D721Med (cell line): ENCODE measurements at regions not wholly inside any gene's neighbourhood (a gene's known extent, or its start where the extent isn't known, plus 50 kb on each side); places are given as distances from the start of the nearest gene placed in this dataset.

ENCODE experiments used
- DNase-seq: peaks from one replicate; pipeline ENCODE4 v3.0.0; 2011; ENCODE audit warnings: low spot score; ENCODE audit not compliant: insufficient read length
- FAIRE-seq: peaks from 2 replicates; lab custom pipeline; 2011; peaks lifted over from hg19 to GRCh38; lab: Jason Lieb, UNC
- TF ChIP-seq, protein P1 (sequence below): IDR thresholded peaks from 2 replicates; pipeline ENCODE4 v1.5.1; 2012; ENCODE audit warnings: mild to moderate bottlenecking, control low read depth; ENCODE audit not compliant: insufficient read depth; ENCODE audit errors: missing control alignments

DNA sequence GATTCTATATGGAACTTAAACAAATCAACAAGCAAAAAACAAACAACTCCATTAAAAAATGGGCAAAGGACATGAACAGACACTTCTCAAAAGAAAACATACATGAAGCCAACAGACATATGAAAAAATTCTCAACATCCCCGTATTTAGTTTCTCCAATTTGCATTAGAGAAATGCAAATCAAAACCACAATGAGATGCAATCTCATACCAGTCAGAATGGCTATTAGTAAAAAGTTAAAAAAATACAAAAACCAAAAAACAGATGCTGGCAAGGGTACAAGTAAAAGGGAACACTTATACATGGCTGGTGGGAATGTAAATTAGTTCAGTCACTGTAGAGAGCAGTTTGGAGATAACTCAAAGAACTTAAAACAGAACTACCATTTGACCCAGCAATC is 342.1 kb upstream of the NUDT12 start:
- FAIRE-seq (no peak), DNase-seq (no peak)
- TF ChIP-seq, protein P1, sequence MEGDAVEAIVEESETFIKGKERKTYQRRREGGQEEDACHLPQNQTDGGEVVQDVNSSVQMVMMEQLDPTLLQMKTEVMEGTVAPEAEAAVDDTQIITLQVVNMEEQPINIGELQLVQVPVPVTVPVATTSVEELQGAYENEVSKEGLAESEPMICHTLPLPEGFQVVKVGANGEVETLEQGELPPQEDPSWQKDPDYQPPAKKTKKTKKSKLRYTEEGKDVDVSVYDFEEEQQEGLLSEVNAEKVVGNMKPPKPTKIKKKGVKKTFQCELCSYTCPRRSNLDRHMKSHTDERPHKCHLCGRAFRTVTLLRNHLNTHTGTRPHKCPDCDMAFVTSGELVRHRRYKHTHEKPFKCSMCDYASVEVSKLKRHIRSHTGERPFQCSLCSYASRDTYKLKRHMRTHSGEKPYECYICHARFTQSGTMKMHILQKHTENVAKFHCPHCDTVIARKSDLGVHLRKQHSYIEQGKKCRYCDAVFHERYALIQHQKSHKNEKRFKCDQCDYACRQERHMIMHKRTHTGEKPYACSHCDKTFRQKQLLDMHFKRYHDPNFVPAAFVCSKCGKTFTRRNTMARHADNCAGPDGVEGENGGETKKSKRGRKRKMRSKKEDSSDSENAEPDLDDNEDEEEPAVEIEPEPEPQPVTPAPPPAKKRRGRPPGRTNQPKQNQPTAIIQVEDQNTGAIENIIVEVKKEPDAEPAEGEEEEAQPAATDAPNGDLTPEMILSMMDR, result no peak

- DNase-seq, result no peak
- TF ChIP-seq, protein P1, result no peak
- no peak for FAIRE-seq
Observed at GRCh38 chr5:103902893-103903292, 340.3 kb upstream of the NUDT12 start.

DNA sequence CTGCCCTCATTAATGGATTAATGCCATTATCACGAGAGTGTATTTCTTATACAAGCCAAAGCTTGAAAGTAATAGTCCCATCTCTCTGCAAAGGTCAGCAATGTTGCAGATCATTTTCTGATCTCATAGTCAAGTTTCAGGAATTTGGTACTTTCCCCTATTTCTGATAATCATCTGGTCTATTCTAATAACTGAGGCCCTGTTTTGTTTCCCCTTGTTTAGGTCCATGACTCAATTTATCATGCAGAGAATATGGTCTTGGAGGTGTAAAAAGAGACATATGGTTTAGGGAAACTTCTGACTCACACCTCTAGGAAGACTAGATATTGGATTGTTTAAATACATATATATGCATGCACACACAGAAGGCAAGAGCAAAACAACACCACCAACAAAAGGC is 339.3 kb upstream of the NUDT12 start:
- FAIRE-seq (no peak), DNase-seq (no peak)
- TF ChIP-seq, protein P1, result no peak

- TF ChIP-seq, protein P1, result no peak
- FAIRE-seq (no peak), DNase-seq (no peak)
Observed at GRCh38 chr5:103896593-103896992, 334.0 kb upstream of the NUDT12 start.

GRCh38 chr5:103895738-103896137 is 333.1 kb upstream of the NUDT12 start:
- peak; percentile 73 for FAIRE-seq
- TF ChIP-seq, protein P1, result no peak
- DNase-seq, result no peak

DNA sequence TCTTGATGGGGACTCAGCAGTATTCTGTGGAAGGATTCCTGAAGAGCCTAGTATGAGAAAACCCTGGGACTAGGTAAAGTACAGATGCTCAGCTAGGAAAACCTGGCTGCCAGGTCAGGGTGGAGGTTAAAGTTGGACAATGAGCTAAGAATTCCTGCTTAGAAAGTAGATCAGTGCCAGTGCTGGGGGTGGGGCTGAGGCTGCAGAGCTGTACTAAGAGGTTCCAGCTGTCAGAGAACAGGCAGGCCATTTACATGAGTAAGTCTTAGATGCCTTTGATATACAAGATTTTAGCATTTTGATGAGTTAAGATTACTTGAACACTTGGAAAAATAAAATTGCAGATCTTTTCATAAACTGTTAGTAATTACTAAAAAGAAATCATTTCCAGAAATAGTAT is 332.3 kb upstream of the NUDT12 start:
- DNase-seq, result no peak
- TF ChIP-seq, protein P1, result no peak
- no peak for FAIRE-seq

GRCh38 chr5:103891151-103891550 is 328.6 kb upstream of the NUDT12 start:
- TF ChIP-seq, protein P1, result no peak
- FAIRE-seq, result no peak
- DNase-seq, result no peak
